Adrenal gland (tissue), 9 donors: ENCODE measurements at regions not wholly inside any gene's neighbourhood (a gene's known extent, or its start where the extent isn't known, plus 50 kb on each side); places are given as distances from the start of the nearest gene placed in this dataset.

Experiments
- DNase-seq, 7 donors: peaks; one replicate each; pipeline ENCODE4 v3.0.0-alpha.2; 2019 to 2020
- H3K27ac ChIP-seq, 5 donors: fragments of 200-600 bp; sonication (generic) in 4 of 5; 1 replicate in 3 of 5; 2 replicates in 2 of 5; pipeline versions ENCODE4 v1.5.1 to v1.8.0; 2016 to 2020; ENCODE audit warnings: mild to moderate bottlenecking in 1 of 5
- H3K27me3 ChIP-seq: fragments of 200-600 bp; 2 replicates; pipeline ENCODE4 v1.8.0; 2021
- H3K36me3 ChIP-seq, 2 donors: fragments of 200-600 bp; replicated peaks in 1 of 2; 1 replicate in 1 of 2; 2 replicates in 1 of 2; pipeline versions ENCODE4 v1.5.1 to v1.8.0; 2018 to 2022
- H3K4me1 ChIP-seq, 2 donors: fragments of 200-600 bp; replicated peaks in 1 of 2; 1 replicate in 1 of 2; 2 replicates in 1 of 2; pipeline versions ENCODE4 v1.5.1 to v1.8.0; 2018 to 2021
- H3K4me3 ChIP-seq, 4 donors: fragments of 200-600 bp; sonication (generic) in 3 of 4; one replicate each; pipeline ENCODE4 v1.5.1; 2016 to 2018
- H3K9me3 ChIP-seq, 3 donors: fragments of 200-600 bp; sonication (generic) in 1 of 3; replicated peaks in 1 of 3; 1 replicate in 2 of 3; 2 replicates in 1 of 3; pipeline versions ENCODE4 v1.5.1 to v1.8.0; 2016 to 2021
- CTCF ChIP-seq, 6 experiments: fragments of 450-650 bp in 4 of 6; fragments of 200-600 bp in 2 of 6; sonication (generic) in 1 of 6; IDR thresholded peaks; 1 replicate in 5 of 6; 2 replicates in 1 of 6; pipeline versions ENCODE4 v1.5.1 to v1.8.0; 2016 to 2021; ENCODE audit warnings: antibody characterized with exemption in 6 of 6, mild to moderate bottlenecking in 2 of 6, moderate library complexity in 1 of 6
- POLR2A ChIP-seq, 2 donors: fragments of 450-650 bp; IDR thresholded peaks; one replicate each; pipeline ENCODE4 v1.6.1; 2017; ENCODE audit warnings: antibody characterized with exemption in 2 of 2, mild to moderate bottlenecking in 2 of 2, moderate library complexity in 1 of 2
- WGBS, 4 donors: extraction: QIAGEN DNeasy Blood & Tissue Kit in 2 of 4; methylation state at CpG; one replicate each; pipeline versions ENCODE4 v1.1.5 to v1.1.7; 2013 to 2017; 5-methylcytosine and 5-hydroxymethylcytosine counted together
- intact Hi-C, 2 donors: fragments of 100-400 bp; cut with DNase I; formaldehyde crosslinking; loops; one replicate each; pipeline versions ENCODE4 v1.14.1 to v1.15.0; 2022 to 2023
- donor health status: healthy with polysubstance abuse.
- donor health status: Bipolar disorder and iron deficiency.
- donor health status: DM: yes; HTN: yes; CAD: no.
- donor health status: DM: no; HTN: no; CAD: no.
- donor health status: DM: no; HTN: no; CAD: no.

GRCh38 chr10:84065804-84066601, 73.3 kb upstream of the GHITM start:
- Histone ChIP-seq H3K27ac (no peak overlapping the region), H3K4me1 (no peaks in the 10 kb centered on the region), H3K36me3 (no peaks in the 10 kb centered on the region), H3K4me3 (no peak overlapping the region), H3K9me3 (no peaks in the 10 kb centered on the region), H3K27me3 (no peaks in the 10 kb centered on the region)
- TF ChIP-seq CTCF (IDR thresholded peaks at IDR 0.05): no peak
- TF ChIP-seq POLR2A (IDR thresholded peaks at IDR 0.05): no peak
- intact Hi-C loops: no loop called here
- DNase-seq: no peak
- 62 to 75% (median 74%) methylated on average over 7 to 8 of the region's 8 CpGs for WGBS, 4 donors

- no peaks in the 10 kb centered on the region for H3K27me3 ChIP-seq
- intact Hi-C loops: no loop called here
- H3K4me1 ChIP-seq: no peaks in the 10 kb centered on the region
- no peak for TF ChIP-seq CTCF (IDR thresholded peaks at IDR 0.05)
- TF ChIP-seq POLR2A (IDR thresholded peaks at IDR 0.05): no peak
- WGBS, 4 donors: 52 to 66% (median 59%) methylated on average over 3 of the region's 3 CpGs
- H3K36me3 ChIP-seq: no peaks in the 10 kb centered on the region
- H3K27ac ChIP-seq: no peak overlapping the region
- no peaks in the 10 kb centered on the region for H3K9me3 ChIP-seq
- H3K4me3 ChIP-seq: no peak overlapping the region
- DNase-seq: no peak
Measured at GRCh38 chr10:84074521-84074920, 64.8 kb upstream of the GHITM start.

- TF ChIP-seq CTCF (IDR thresholded peaks at IDR 0.05) (no peak), POLR2A (IDR thresholded peaks at IDR 0.05) (no peak)
- peak overlapping the region in 1 of 5 donors; percentile 10 for H3K27ac ChIP-seq
- H3K36me3 ChIP-seq: no peaks in the 10 kb centered on the region
- no peaks in the 10 kb centered on the region for H3K27me3 ChIP-seq
- H3K4me3 ChIP-seq: no peak overlapping the region
- 79 to 85% (median 82%) methylated on average over 4 of the region's 4 CpGs for WGBS, 4 donors
- DNase-seq: no peak
- intact Hi-C loops: no loop called here
- no peaks in the 10 kb centered on the region for H3K4me1 ChIP-seq
- no peaks in the 10 kb centered on the region for H3K9me3 ChIP-seq
Measured at GRCh38 chr10:84075226-84076046, 63.9 kb upstream of the GHITM start.

- TF ChIP-seq CTCF (IDR thresholded peaks at IDR 0.05) (no peak), POLR2A (IDR thresholded peaks at IDR 0.05) (no peak)
- no peaks in the 10 kb centered on the region for H3K4me1 ChIP-seq
- intact Hi-C loops: no loop called here
- no peak overlapping the region for H3K4me3 ChIP-seq
- no peaks in the 10 kb centered on the region for H3K36me3 ChIP-seq
- peak overlapping the region in 1 of 5 donors; percentile 10 for H3K27ac ChIP-seq
- H3K9me3 ChIP-seq: no peaks in the 10 kb centered on the region
- no peaks in the 10 kb centered on the region for H3K27me3 ChIP-seq
- no peak for DNase-seq
- WGBS, 4 donors: 67 to 88% (median 76%) methylated on average over 1 of the region's 1 CpG
Measured at GRCh38 chr10:84076047-84076388, 63.3 kb upstream of the GHITM start.
